Effector memory CD4-positive, alpha-beta T cell (primary cell): ENCODE measurements at regions not wholly inside any gene's neighbourhood (a gene's known extent, or its start where the extent isn't known, plus 50 kb on each side); places are given as distances from the start of the nearest gene placed in this dataset.

ENCODE experiments used
- DNase-seq, 3 donors: peaks; one replicate each; pipeline ENCODE4 v3.0.0-alpha.2; 2020
- H3K27ac ChIP-seq: 2 replicates; pipeline ENCODE4 v1.7.0; 2013; ENCODE audit warnings: mild to moderate bottlenecking, low read length, moderate library complexity; ENCODE audit not compliant: insufficient read depth, poor library complexity, severe bottlenecking
- H3K27me3 ChIP-seq: replicated peaks from 2 replicates; pipeline ENCODE4 v1.7.0; 2013; ENCODE audit warnings: mild to moderate bottlenecking, low read length; ENCODE audit not compliant: insufficient read depth, control insufficient read depth, poor library complexity, severe bottlenecking
- H3K36me3 ChIP-seq: 2 replicates; pipeline ENCODE4 v1.7.0; 2013; ENCODE audit warnings: mild to moderate bottlenecking, low read length, moderate library complexity; ENCODE audit not compliant: control insufficient read depth, insufficient read depth
- H3K4me1 ChIP-seq: 2 replicates; pipeline ENCODE4 v1.7.0; 2013; ENCODE audit warnings: low read length, mild to moderate bottlenecking; ENCODE audit not compliant: control insufficient read depth, insufficient read depth, poor library complexity, severe bottlenecking
- H3K4me3 ChIP-seq: 2 replicates; pipeline ENCODE4 v1.7.0; 2013; ENCODE audit warnings: low read length, low read depth, mild to moderate bottlenecking; ENCODE audit not compliant: insufficient read depth, poor library complexity, severe bottlenecking
- H3K9me3 ChIP-seq: 2 replicates; pipeline ENCODE4 v1.7.0; 2013; ENCODE audit warnings: mild to moderate bottlenecking, low read length, moderate library complexity; ENCODE audit not compliant: control insufficient read depth

- Histone ChIP-seq H3K36me3 (no peaks in the 10 kb centered on the region), H3K27ac (no peak overlapping the region), H3K4me1 (no peaks in the 10 kb centered on the region), H3K4me3 (no peak overlapping the region), H3K27me3 (no peaks in the 10 kb centered on the region), H3K9me3 (no peaks in the 10 kb centered on the region)
- DNase-seq, result no peak
Measured at GRCh38 chr6:156160007-156160794, 617.0 kb upstream of the ARID1B start.

- no peak overlapping the region for H3K27ac ChIP-seq
- H3K9me3 ChIP-seq, result no peaks in the 10 kb centered on the region
- no peak for DNase-seq
- H3K4me1 ChIP-seq, result no peaks in the 10 kb centered on the region
- H3K27me3 ChIP-seq, result no peaks in the 10 kb centered on the region
- no peaks in the 10 kb centered on the region for H3K36me3 ChIP-seq
- H3K4me3 ChIP-seq, result no peak overlapping the region
Measured at GRCh38 chr6:156154896-156155295, 622.3 kb upstream of the ARID1B start.

GRCh38 chr6:156150391-156150790 lies 626.8 kb upstream of the ARID1B start:
- no peak overlapping the region for H3K27ac ChIP-seq
- no peak for DNase-seq
- no peaks in the 10 kb centered on the region for H3K36me3 ChIP-seq
- H3K4me1 ChIP-seq, result no peaks in the 10 kb centered on the region
- H3K4me3 ChIP-seq, result no peak overlapping the region
- no peaks in the 10 kb centered on the region for H3K9me3 ChIP-seq
- H3K27me3 ChIP-seq, result no peaks in the 10 kb centered on the region

GRCh38 chr6:156146891-156147290 lies 630.3 kb upstream of the ARID1B start:
- Histone ChIP-seq H3K4me1 (no peaks in the 10 kb centered on the region), H3K27me3 (no peaks in the 10 kb centered on the region), H3K4me3 (no peak overlapping the region), H3K36me3 (no peaks in the 10 kb centered on the region), H3K27ac (no peak overlapping the region), H3K9me3 (no peaks in the 10 kb centered on the region)
- DNase-seq, result no peak

- H3K4me3 ChIP-seq, result no peak overlapping the region
Measured at GRCh38 chr6:156131221-156131903, 645.8 kb upstream of the ARID1B start.

GRCh38 chr6:156126535-156126934 lies 650.6 kb upstream of the ARID1B start:
- no peak for DNase-seq
- Histone ChIP-seq H3K4me3 (no peak overlapping the region), H3K4me1 (no peaks in the 10 kb centered on the region), H3K36me3 (no peaks in the 10 kb centered on the region), H3K27me3 (no peaks in the 10 kb centered on the region), H3K27ac (no peak overlapping the region), H3K9me3 (no peaks in the 10 kb centered on the region)

More at GRCh38 chr6:156131221-156131903, 645.8 kb upstream of the ARID1B start:
- Histone ChIP-seq H3K9me3 (no peaks in the 10 kb centered on the region), H3K27ac (no peak overlapping the region), H3K36me3 (no peaks in the 10 kb centered on the region), H3K27me3 (no peaks in the 10 kb centered on the region), H3K4me1 (no peaks in the 10 kb centered on the region)
- no peak for DNase-seq

- DNase-seq, result no peak
- no peaks in the 10 kb centered on the region for H3K9me3 ChIP-seq
- H3K4me3 ChIP-seq, result no peak overlapping the region
- no peaks in the 10 kb centered on the region for H3K4me1 ChIP-seq
- no peak overlapping the region for H3K27ac ChIP-seq
- H3K27me3 ChIP-seq, result no peaks in the 10 kb centered on the region
- no peaks in the 10 kb centered on the region for H3K36me3 ChIP-seq
Measured at GRCh38 chr6:156125844-156126243, 651.3 kb upstream of the ARID1B start.

GRCh38 chr6:156123731-156124130 lies 653.4 kb upstream of the ARID1B start:
- no peak for DNase-seq
- H3K36me3 ChIP-seq, result no peaks in the 10 kb centered on the region
- H3K4me1 ChIP-seq, result no peaks in the 10 kb centered on the region
- H3K4me3 ChIP-seq, result no peak overlapping the region
- no peak overlapping the region for H3K27ac ChIP-seq
- no peaks in the 10 kb centered on the region for H3K27me3 ChIP-seq
- H3K9me3 ChIP-seq, result no peaks in the 10 kb centered on the region

GRCh38 chr6:156121973-156122372 lies 655.2 kb upstream of the ARID1B start:
- no peak for DNase-seq
- H3K27me3 ChIP-seq, result no peaks in the 10 kb centered on the region
- H3K36me3 ChIP-seq, result no peaks in the 10 kb centered on the region
- no peak overlapping the region for H3K27ac ChIP-seq
- H3K4me3 ChIP-seq, result no peak overlapping the region
- H3K4me1 ChIP-seq, result no peaks in the 10 kb centered on the region
- H3K9me3 ChIP-seq, result no peaks in the 10 kb centered on the region

GRCh38 chr6:156114541-156114940 lies 658.9 kb upstream of the NOX3 start:
- DNase-seq, result no peak
- Histone ChIP-seq H3K9me3 (no peaks in the 10 kb centered on the region), H3K4me3 (no peak overlapping the region), H3K4me1 (no peaks in the 10 kb centered on the region), H3K36me3 (no peaks in the 10 kb centered on the region), H3K27me3 (no peaks in the 10 kb centered on the region), H3K27ac (no peak overlapping the region)
